OCI-LY7 (cell line): ENCODE measurements at regions not wholly inside any gene's neighbourhood (a gene's known extent, or its start where the extent isn't known, plus 50 kb on each side); places are given as distances from the start of the nearest gene placed in this dataset.

ENCODE experiments used
- BruUV-seq: library from RNA; stranded (reverse); fragments of 400-500 nt; replicated peaks from 2 replicates; lab custom pipeline; 2021; lab: Mats Ljungman, UMichigan
- CTCF ChIA-PET: fragments of 300-600 bp; sonication (Branson Sonifier 250); formaldehyde crosslinking; loops from one replicate; lab custom pipeline; 2022; ENCODE audit warnings: antibody characterized with exemption; ENCODE audit not compliant: unreplicated experiment; lab: Charles Lee
- POLR2A ChIA-PET: fragments of 300-600 bp; sonication (Branson Sonifier 250); formaldehyde crosslinking; loops from one replicate; lab custom pipeline; 2022; ENCODE audit warnings: antibody characterized with exemption; lab: Charles Lee
- DNase-seq: peaks from one replicate; pipeline ENCODE4 v3.0.0-alpha.2; 2015; ENCODE audit warnings: low spot score
- H2AFZ ChIP-seq: fragments of 200-600 bp; sonication (generic), shearing (Covaris generic); 2 replicates; pipeline ENCODE4 v1.6.1; 2014; ENCODE audit warnings: mild to moderate bottlenecking, antibody characterized with exemption, low read length, moderate library complexity
- H3K27ac ChIP-seq: fragments of 200-600 bp; sonication (generic); 2 replicates; pipeline ENCODE4 v1.5.1; 2014; ENCODE audit warnings: mixed run types, low read depth, mild to moderate bottlenecking, moderate library complexity, low read length, inconsistent platforms; ENCODE audit not compliant: poor library complexity, severe bottlenecking
- H3K36me3 ChIP-seq: fragments of 200-600 bp; sonication (generic); 2 replicates; pipeline ENCODE4 v1.6.1; 2014; ENCODE audit warnings: mild to moderate bottlenecking, antibody characterized with exemption, low read length, moderate library complexity, mixed read lengths; ENCODE audit not compliant: insufficient read depth
- H3K4me1 ChIP-seq: fragments of 200-600 bp; sonication (generic); 2 replicates; pipeline ENCODE4 v1.5.1; 2014; ENCODE audit warnings: mild to moderate bottlenecking, low read length; ENCODE audit not compliant: insufficient read depth, poor library complexity, severe bottlenecking
- H3K4me2 ChIP-seq: fragments of 200-600 bp; sonication (generic); 2 replicates; pipeline ENCODE4 v1.6.1; 2014; ENCODE audit warnings: mild to moderate bottlenecking, low read length
- H3K4me3 ChIP-seq: fragments of 200-600 bp; sonication (generic); 2 replicates; pipeline ENCODE4 v1.5.1; 2014; ENCODE audit warnings: mild to moderate bottlenecking, low read depth, low read length; ENCODE audit not compliant: poor library complexity, severe bottlenecking
- H3K79me2 ChIP-seq: fragments of 200-600 bp; sonication (generic); 2 replicates; pipeline ENCODE4 v1.6.1; 2016; ENCODE audit warnings: low read depth, mild to moderate bottlenecking, low read length, moderate library complexity, mixed read lengths; ENCODE audit not compliant: insufficient read depth
- H3K9me2 ChIP-seq: fragments of 200-600 bp; sonication (generic); 2 replicates; pipeline ENCODE4 v1.6.1; 2016; ENCODE audit warnings: mild to moderate bottlenecking, low read length, mixed read lengths; ENCODE audit not compliant: insufficient read depth
- H3K9me3 ChIP-seq: fragments of 200-600 bp; sonication (generic); 2 replicates; pipeline ENCODE4 v1.6.1; 2014; ENCODE audit warnings: mild to moderate bottlenecking, mixed run types, low read length, mixed read lengths
- H4K20me1 ChIP-seq: fragments of 200-600 bp; sonication (generic); 2 replicates; pipeline ENCODE4 v1.6.1; 2014; ENCODE audit warnings: mild to moderate bottlenecking, antibody characterized with exemption, low read length, moderate library complexity, mixed read lengths; ENCODE audit not compliant: insufficient read depth
- CTCF ChIP-seq: fragments of 200-600 bp; sonication (generic); conservative IDR thresholded peaks from 2 replicates; pipeline ENCODE4 v1.5.1; 2014; ENCODE audit warnings: mild to moderate bottlenecking, antibody characterized with exemption, low read length, moderate library complexity, mixed read lengths
- EZH2phosphoT487 ChIP-seq: fragments of 200-600 bp; sonication (generic); IDR thresholded peaks from 2 replicates; pipeline ENCODE4 v1.6.1; 2018; ENCODE audit warnings: low read depth, borderline replicate concordance, mild to moderate bottlenecking, mixed run types, antibody characterized with exemption, low read length, moderate library complexity, mixed read lengths
- intact Hi-C: fragments of 100-400 bp; cut with micrococcal nuclease; formaldehyde crosslinking; loops from one replicate; pipeline ENCODE4 v1.10.0; 2022; ENCODE audit not compliant: unreplicated experiment

- no TSS peak for BruUV-seq
- ChIA-PET CTCF (no interaction called here), POLR2A (no interaction called here)
- TF ChIP-seq EZH2phosphoT487 (no peak), CTCF (no peak)
- intact Hi-C loops, result no loop called here
- no peaks in the 10 kb centered on the region for H4K20me1 ChIP-seq
- H2AFZ ChIP-seq, result no peak overlapping the region
- no peaks in the 10 kb centered on the region for H3K9me2 ChIP-seq
- no peak overlapping the region for H3K27ac ChIP-seq
- DNase-seq, result no peak
- H3K4me1 ChIP-seq, result no peaks in the 10 kb centered on the region
- no peaks in the 10 kb centered on the region for H3K36me3 ChIP-seq
- no peak overlapping the region for H3K4me2 ChIP-seq
- no peak overlapping the region for H3K4me3 ChIP-seq
- H3K9me3 ChIP-seq, result no peaks in the 10 kb centered on the region
- H3K79me2 ChIP-seq, result no peaks in the 10 kb centered on the region
These were observed 57.2 kb upstream of the TMEM260 start for GRCh38 chr14:56522403-56522802.

GRCh38 chr14:56524971-56525677, 54.5 kb upstream of the TMEM260 start:
- ChIA-PET CTCF (no interaction called here), POLR2A (interaction anchor here (0.6 kb wide), 1 partner anchor 52 kb away, joined by 3 read pairs; no protein-coding TSS in a partner anchor)
- H3K4me3 ChIP-seq, result no peak overlapping the region
- no peak for TF ChIP-seq CTCF
- no peak for TF ChIP-seq EZH2phosphoT487
- H3K4me1 ChIP-seq, result no peaks in the 10 kb centered on the region
- no peak overlapping the region for H3K27ac ChIP-seq
- intact Hi-C loops, result no loop called here
- H3K4me2 ChIP-seq, result no peak overlapping the region
- no peaks in the 10 kb centered on the region for H4K20me1 ChIP-seq
- H2AFZ ChIP-seq, result no peak overlapping the region
- H3K79me2 ChIP-seq, result no peaks in the 10 kb centered on the region
- no peaks in the 10 kb centered on the region for H3K9me2 ChIP-seq
- no peak for DNase-seq
- no peaks in the 10 kb centered on the region for H3K9me3 ChIP-seq
- BruUV-seq, result no TSS peak
- no peaks in the 10 kb centered on the region for H3K36me3 ChIP-seq

DNA sequence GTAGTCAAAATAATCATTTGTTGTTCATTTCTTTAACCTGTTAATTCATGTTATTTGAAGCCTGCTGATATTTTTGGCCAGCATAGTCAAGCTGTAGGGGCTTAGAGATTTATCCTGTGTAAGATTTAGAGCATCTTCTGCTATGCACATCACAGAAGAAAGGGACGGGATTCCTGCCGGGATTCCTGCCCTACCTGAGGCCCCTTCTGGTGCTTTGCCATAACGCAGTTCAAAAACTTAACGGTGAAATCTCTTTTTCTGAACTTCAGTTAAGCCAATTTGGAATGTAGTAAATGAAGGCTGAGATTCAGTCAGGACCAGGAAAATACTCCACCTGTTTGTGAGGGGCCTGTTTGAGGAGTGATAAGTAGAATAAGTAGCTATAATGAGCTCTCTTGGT, 50.7 kb upstream of the TMEM260 start:
- H3K4me1 ChIP-seq, result no peaks in the 10 kb centered on the region
- H3K36me3 ChIP-seq, result no peaks in the 10 kb centered on the region
- CTCF ChIA-PET, result no interaction called here
- H3K4me3 ChIP-seq, result no peak overlapping the region
- BruUV-seq, result no TSS peak
- H3K4me2 ChIP-seq, result no peak overlapping the region
- TF ChIP-seq EZH2phosphoT487 (no peak), CTCF (no peak)
- no peak overlapping the region for H2AFZ ChIP-seq
- DNase-seq, result no peak
- intact Hi-C loops, result no loop called here
- H3K9me2 ChIP-seq, result no peaks in the 10 kb centered on the region
- no peaks in the 10 kb centered on the region for H3K79me2 ChIP-seq
- H3K27ac ChIP-seq, result no peak overlapping the region
- POLR2A ChIA-PET, result interaction anchor here (0.6 to 0.7 kb wide), 2 partner anchors 14 to 113 kb away, joined by 3 read pairs; no protein-coding TSS in a partner anchor
- no peaks in the 10 kb centered on the region for H3K9me3 ChIP-seq
- H4K20me1 ChIP-seq, result no peaks in the 10 kb centered on the region
